WTC11 (cell line): ENCODE measurements at regions not wholly inside any gene's neighbourhood (a gene's known extent, or its start where the extent isn't known, plus 50 kb on each side); places are given as distances from the start of the nearest gene placed in this dataset.
"Not testable (repeated sequence)": the region's sequence is repeated elsewhere in the genome, so short reads cannot be mapped to it uniquely, and the experiment has no call there.

Source experiments
- SP1 ChIP-seq: sonication (generic); formaldehyde crosslinking; conservative IDR thresholded peaks from 2 replicates; pipeline ENCODE4 v1.8.1; 2022; ENCODE audit warnings: missing genetic modification reagents
- TF ChIP-seq, protein P1 (sequence below): sonication (generic); formaldehyde crosslinking; conservative IDR thresholded peaks from 2 replicates; pipeline ENCODE4 v1.8.1; 2022; ENCODE audit warnings: mild to moderate bottlenecking, missing genetic modification reagents

- not testable (repeated sequence) for TF ChIP-seq SP1 (CRISPR knock-in tag)
- TF ChIP-seq, protein P1, sequence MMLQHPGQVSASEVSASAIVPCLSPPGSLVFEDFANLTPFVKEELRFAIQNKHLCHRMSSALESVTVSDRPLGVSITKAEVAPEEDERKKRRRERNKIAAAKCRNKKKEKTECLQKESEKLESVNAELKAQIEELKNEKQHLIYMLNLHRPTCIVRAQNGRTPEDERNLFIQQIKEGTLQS (CRISPR knock-in tag) = not testable (repeated sequence)
Measured at GRCh38 chr2:238514024-238514423, 87.3 kb downstream of the ASB1 start.
